GM12872 (cell line): ENCODE measurements at regions not wholly inside any gene's neighbourhood (a gene's known extent, or its start where the extent isn't known, plus 50 kb on each side); places are given as distances from the start of the nearest gene placed in this dataset.
A peak's percentile ranks its signal among the peaks of the same experiment; 100 is the strongest.

Source experiments
- CTCF ChIP-seq: IDR thresholded peaks from 3 replicates; pipeline ENCODE4 v1.5.1; 2011; ENCODE audit warnings: low read depth, mild to moderate bottlenecking, low read length, moderate library complexity; ENCODE audit not compliant: insufficient read depth

DNA sequence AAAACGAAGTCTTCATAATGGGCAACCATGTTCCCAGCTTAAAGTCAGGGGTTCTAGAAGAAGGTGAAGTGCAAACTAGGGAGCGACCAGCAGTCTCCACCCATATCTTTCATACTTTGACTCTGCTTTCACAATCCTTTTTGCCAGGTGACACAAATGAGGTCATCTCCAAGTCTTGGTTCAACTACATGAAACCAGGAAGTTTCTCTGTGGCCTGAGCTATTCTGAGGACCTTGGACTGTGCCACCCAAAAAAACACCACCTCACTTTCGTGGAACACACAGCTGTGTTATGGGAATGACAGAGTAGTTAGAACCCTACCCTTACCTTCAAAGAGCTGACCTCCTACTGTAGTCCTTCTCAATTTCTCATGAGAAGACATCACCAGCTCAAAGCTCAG, 309.2 kb downstream of the AGTPBP1 start:
- TF ChIP-seq CTCF, result no peak

GRCh38 chr9:85431339-85432102, 310.2 kb downstream of the AGTPBP1 start:
- TF ChIP-seq CTCF, result no peak

DNA sequence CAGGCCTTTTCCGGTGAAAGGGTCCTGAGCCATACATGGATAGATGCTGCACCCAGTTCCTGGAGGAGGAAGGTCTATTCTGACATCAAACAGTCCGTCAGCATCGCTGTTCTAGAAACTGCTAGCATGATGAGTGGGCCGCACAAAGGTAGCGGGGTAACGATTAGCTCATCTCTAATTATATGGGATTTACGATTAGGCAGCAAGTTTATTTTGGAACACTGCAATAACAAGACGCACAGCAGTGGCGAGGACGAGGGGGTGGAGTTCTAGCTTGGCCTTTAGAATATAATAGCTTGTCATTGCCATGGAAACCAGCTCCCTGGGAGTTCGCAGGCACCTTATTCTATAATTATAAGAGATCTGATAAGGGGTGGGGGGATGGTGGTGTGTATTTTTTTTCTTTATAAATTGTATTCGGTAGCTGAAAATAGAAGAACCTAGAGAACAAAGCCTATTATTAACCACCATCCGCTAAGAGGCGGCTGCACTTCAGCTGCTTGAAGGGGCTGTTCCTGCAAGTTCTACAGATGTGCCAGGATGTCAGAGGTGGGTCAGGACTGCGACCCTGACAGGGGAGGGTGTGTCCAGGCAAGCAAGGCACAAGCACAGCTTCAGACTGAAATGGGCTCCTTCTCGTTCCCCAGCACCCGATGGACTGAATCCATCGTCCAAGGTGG, 311.0 kb downstream of the AGTPBP1 start:
- TF ChIP-seq CTCF, result no peak

DNA sequence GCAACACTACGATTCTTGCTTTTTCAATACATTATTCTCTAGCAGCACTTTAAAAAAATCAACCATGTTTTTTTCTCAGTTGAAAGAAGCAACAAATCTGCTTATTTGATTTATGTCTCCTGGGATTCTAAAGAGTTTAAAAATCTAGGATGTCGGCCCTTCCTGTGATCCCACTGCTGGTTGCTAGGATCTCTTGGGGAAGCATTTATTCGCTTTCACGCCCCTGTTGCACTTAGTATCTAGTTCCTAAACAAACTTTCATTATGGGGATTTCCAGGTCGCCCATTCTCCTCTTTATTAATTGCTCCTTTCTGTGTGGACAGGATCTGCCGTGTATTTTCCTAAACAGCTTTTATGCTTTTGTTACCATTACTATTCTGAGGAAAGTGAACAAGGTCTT, 313.5 kb downstream of the AGTPBP1 start:
- no peak for TF ChIP-seq CTCF

DNA sequence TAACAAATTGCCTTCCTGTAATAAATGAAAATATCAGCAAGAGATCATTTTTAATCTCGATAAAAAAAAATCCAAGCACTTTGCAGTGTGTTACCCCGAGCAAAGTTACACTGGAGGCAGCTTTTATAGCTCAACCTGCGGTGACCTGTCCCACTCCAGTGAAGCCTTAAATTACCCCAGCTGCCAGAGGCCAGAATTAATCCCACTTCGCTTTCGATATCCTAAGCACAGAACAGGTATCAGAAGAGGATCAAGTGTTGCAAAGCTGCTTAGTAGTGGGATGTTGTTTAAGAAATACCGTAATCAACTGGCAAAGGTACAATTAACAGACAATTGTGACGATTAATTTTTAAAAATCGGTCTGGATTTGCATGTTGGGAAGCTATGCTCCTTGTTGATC, 314.0 kb downstream of the AGTPBP1 start:
- no peak for TF ChIP-seq CTCF

GRCh38 chr9:85425153-85425611, 316.6 kb downstream of the AGTPBP1 start:
- TF ChIP-seq CTCF, result peak; percentile 75

GRCh38 chr9:85423422-85423821, 318.3 kb downstream of the AGTPBP1 start:
- no peak for TF ChIP-seq CTCF
